IgD-negative memory B cell (primary cell): ENCODE measurements at regions not wholly inside any gene's neighbourhood (a gene's known extent, or its start where the extent isn't known, plus 50 kb on each side); places are given as distances from the start of the nearest gene placed in this dataset.

Source experiments
- H3K27ac Mint-ChIP-seq, 3 donors: one replicate each; pipeline ENCODE4 v1.8.0; 2020 to 2022; ENCODE audit warnings: mild to moderate bottlenecking in 3 of 3, mixed read lengths in 3 of 3, moderate library complexity in 1 of 3
- H3K27me3 Mint-ChIP-seq: one replicate; pipeline ENCODE4 v1.8.0; 2021; ENCODE audit warnings: mixed read lengths
- H3K36me3 Mint-ChIP-seq: one replicate; pipeline ENCODE4 v1.8.0; 2020; ENCODE audit warnings: mild to moderate bottlenecking, mixed read lengths
- H3K4me1 Mint-ChIP-seq, 3 donors: one replicate each; pipeline ENCODE4 v1.8.0; 2020 to 2022; ENCODE audit warnings: mixed read lengths in 3 of 3, mild to moderate bottlenecking in 1 of 3
- H3K4me3 Mint-ChIP-seq, 4 donors: one replicate each; pipeline ENCODE4 v1.8.0; 2020 to 2022; ENCODE audit warnings: mild to moderate bottlenecking in 4 of 4, mixed read lengths in 4 of 4, moderate library complexity in 3 of 4
- H3K9me3 Mint-ChIP-seq, 3 donors: one replicate each; pipeline ENCODE4 v1.8.0; 2020 to 2021; ENCODE audit warnings: mixed read lengths in 3 of 3, mild to moderate bottlenecking in 1 of 3

- Mint-ChIP-seq H3K4me3 (no peak overlapping the region), H3K27ac (no peak overlapping the region), H3K9me3 (no peaks in the 10 kb centered on the region), H3K4me1 (no peaks in the 10 kb centered on the region), H3K36me3 (no peaks in the 10 kb centered on the region), H3K27me3 (peaks cover 5% of the 10 kb centered on the region)
Observed at GRCh38 chr2:7210712-7211111, 293.5 kb downstream of the RNF144A start.

GRCh38 chr2:7225848-7226247, 308.6 kb downstream of the RNF144A start:
- Mint-ChIP-seq H3K4me3 (no peak overlapping the region), H3K9me3 (peaks cover 2 to 5% (median 4%) of the 10 kb centered on the region in 3 donors), H3K27ac (peak overlapping the region in 1 of 3 donors; percentile 33), H3K27me3 (peaks cover 3% of the 10 kb centered on the region), H3K4me1 (no peaks in the 10 kb centered on the region), H3K36me3 (no peaks in the 10 kb centered on the region)

GRCh38 chr2:7226501-7226900, 309.3 kb downstream of the RNF144A start:
- Mint-ChIP-seq H3K36me3 (no peaks in the 10 kb centered on the region), H3K4me3 (no peak overlapping the region), H3K27me3 (peaks cover 2% of the 10 kb centered on the region), H3K9me3 (peaks cover 0 to 2% (median 0%) of the 10 kb centered on the region in 3 donors), H3K27ac (no peak overlapping the region), H3K4me1 (no peaks in the 10 kb centered on the region)

- Mint-ChIP-seq H3K36me3 (no peaks in the 10 kb centered on the region), H3K4me1 (no peaks in the 10 kb centered on the region), H3K27ac (no peak overlapping the region), H3K9me3 (no peaks in the 10 kb centered on the region), H3K4me3 (no peak overlapping the region), H3K27me3 (peaks cover 2% of the 10 kb centered on the region)
Observed at GRCh38 chr2:7233126-7233525, 315.9 kb downstream of the RNF144A start.

- H3K27ac Mint-ChIP-seq = no peak overlapping the region
- H3K4me1 Mint-ChIP-seq = no peaks in the 10 kb centered on the region
- no peaks in the 10 kb centered on the region for H3K9me3 Mint-ChIP-seq
- H3K4me3 Mint-ChIP-seq = no peak overlapping the region
- peaks cover 2% of the 10 kb centered on the region for H3K36me3 Mint-ChIP-seq
- peaks cover 2% of the 10 kb centered on the region for H3K27me3 Mint-ChIP-seq
Observed at GRCh38 chr2:7237466-7237865, 320.3 kb downstream of the RNF144A start.

- H3K9me3 Mint-ChIP-seq = no peaks in the 10 kb centered on the region
- H3K4me3 Mint-ChIP-seq = no peak overlapping the region
- H3K36me3 Mint-ChIP-seq = peaks cover 2% of the 10 kb centered on the region
- no peaks in the 10 kb centered on the region for H3K4me1 Mint-ChIP-seq
- no peak overlapping the region for H3K27ac Mint-ChIP-seq
- no peaks in the 10 kb centered on the region for H3K27me3 Mint-ChIP-seq
Observed at GRCh38 chr2:7239078-7239477, 321.9 kb downstream of the RNF144A start.

GRCh38 chr2:7241041-7241745, 324.0 kb downstream of the RNF144A start:
- no peaks in the 10 kb centered on the region for H3K27me3 Mint-ChIP-seq
- H3K27ac Mint-ChIP-seq = peak overlapping the region in 1 of 3 donors; percentile 59
- peaks cover 2% of the 10 kb centered on the region for H3K36me3 Mint-ChIP-seq
- H3K4me3 Mint-ChIP-seq = no peak overlapping the region
- no peaks in the 10 kb centered on the region for H3K9me3 Mint-ChIP-seq
- no peaks in the 10 kb centered on the region for H3K4me1 Mint-ChIP-seq

GRCh38 chr2:7242189-7242867, 325.1 kb downstream of the RNF144A start:
- Mint-ChIP-seq H3K27me3 (peaks cover 3% of the 10 kb centered on the region), H3K36me3 (peaks cover 2% of the 10 kb centered on the region), H3K4me3 (no peak overlapping the region), H3K9me3 (no peaks in the 10 kb centered on the region), H3K4me1 (no peaks in the 10 kb centered on the region), H3K27ac (no peak overlapping the region)

- Mint-ChIP-seq H3K4me3 (no peak overlapping the region), H3K27me3 (peaks cover 3% of the 10 kb centered on the region), H3K27ac (no peak overlapping the region), H3K9me3 (no peaks in the 10 kb centered on the region), H3K36me3 (peaks cover 2% of the 10 kb centered on the region), H3K4me1 (no peaks in the 10 kb centered on the region)
Observed at GRCh38 chr2:7243276-7243675, 326.1 kb downstream of the RNF144A start.

- Mint-ChIP-seq H3K27ac (no peak overlapping the region), H3K4me3 (no peak overlapping the region), H3K36me3 (no peaks in the 10 kb centered on the region), H3K27me3 (peaks cover 5% of the 10 kb centered on the region), H3K9me3 (peaks cover 0 to 2% (median 0%) of the 10 kb centered on the region in 3 donors), H3K4me1 (no peaks in the 10 kb centered on the region)
Observed at GRCh38 chr2:7256377-7256776, 339.2 kb downstream of the RNF144A start.

GRCh38 chr2:7262727-7263126, 345.5 kb downstream of the RNF144A start:
- H3K4me3 Mint-ChIP-seq = no peak overlapping the region
- peaks cover 0 to 2% (median 1%) of the 10 kb centered on the region in 3 donors for H3K9me3 Mint-ChIP-seq
- peaks cover 2% of the 10 kb centered on the region for H3K27me3 Mint-ChIP-seq
- no peaks in the 10 kb centered on the region for H3K4me1 Mint-ChIP-seq
- H3K36me3 Mint-ChIP-seq = no peaks in the 10 kb centered on the region
- H3K27ac Mint-ChIP-seq = no peak overlapping the region

- Mint-ChIP-seq H3K36me3 (no peaks in the 10 kb centered on the region), H3K27me3 (peaks cover 1% of the 10 kb centered on the region), H3K4me3 (no peak overlapping the region), H3K27ac (no peak overlapping the region), H3K9me3 (peaks cover 0 to 2% (median 1%) of the 10 kb centered on the region in 3 donors), H3K4me1 (no peaks in the 10 kb centered on the region)
Observed at GRCh38 chr2:7264791-7265190, 347.6 kb downstream of the RNF144A start.

GRCh38 chr2:7265286-7265685, 348.1 kb downstream of the RNF144A start:
- Mint-ChIP-seq H3K4me1 (no peaks in the 10 kb centered on the region), H3K9me3 (peaks cover 0 to 2% (median 1%) of the 10 kb centered on the region in 3 donors), H3K27me3 (peaks cover 1% of the 10 kb centered on the region), H3K4me3 (no peak overlapping the region), H3K27ac (peak overlapping the region in 1 of 3 donors; percentile 18), H3K36me3 (no peaks in the 10 kb centered on the region)

- no peaks in the 10 kb centered on the region for H3K27me3 Mint-ChIP-seq
- no peaks in the 10 kb centered on the region for H3K36me3 Mint-ChIP-seq
- peaks cover 0 to 2% (median 0%) of the 10 kb centered on the region in 3 donors for H3K9me3 Mint-ChIP-seq
- H3K4me1 Mint-ChIP-seq = no peaks in the 10 kb centered on the region
- H3K4me3 Mint-ChIP-seq = no peak overlapping the region
- no peak overlapping the region for H3K27ac Mint-ChIP-seq
Observed at GRCh38 chr2:7269106-7269643, 352.0 kb downstream of the RNF144A start.

GRCh38 chr2:7270011-7270431, 352.8 kb downstream of the RNF144A start:
- Mint-ChIP-seq H3K36me3 (no peaks in the 10 kb centered on the region), H3K4me1 (peaks cover 0 to 2% (median 0%) of the 10 kb centered on the region in 3 donors), H3K27ac (no peak overlapping the region), H3K27me3 (no peaks in the 10 kb centered on the region), H3K4me3 (no peak overlapping the region), H3K9me3 (peaks cover 0 to 2% (median 0%) of the 10 kb centered on the region in 3 donors)
